NCI-H446 (cell line): ENCODE measurements at regions not wholly inside any gene's neighbourhood (a gene's known extent, or its start where the extent isn't known, plus 50 kb on each side); places are given as distances from the start of the nearest gene placed in this dataset.
A peak's percentile ranks its signal among the peaks of the same experiment; 100 is the strongest.
"Not testable (repeated sequence)": the region's sequence is repeated elsewhere in the genome, so short reads cannot be mapped to it uniquely, and the experiment has no call there.

Source experiments
- DNase-seq, 2 experiments: peaks; one replicate each; lab custom pipeline; 2025; lab: John Stamatoyannopoulos, UW

- no peak for DNase-seq
Measured at GRCh38 chr7:12985752-12986151, 298.3 kb downstream of the ARL4A start.

GRCh38 chr7:12987238-12987637, 299.8 kb downstream of the ARL4A start:
- DNase-seq = no peak

DNA sequence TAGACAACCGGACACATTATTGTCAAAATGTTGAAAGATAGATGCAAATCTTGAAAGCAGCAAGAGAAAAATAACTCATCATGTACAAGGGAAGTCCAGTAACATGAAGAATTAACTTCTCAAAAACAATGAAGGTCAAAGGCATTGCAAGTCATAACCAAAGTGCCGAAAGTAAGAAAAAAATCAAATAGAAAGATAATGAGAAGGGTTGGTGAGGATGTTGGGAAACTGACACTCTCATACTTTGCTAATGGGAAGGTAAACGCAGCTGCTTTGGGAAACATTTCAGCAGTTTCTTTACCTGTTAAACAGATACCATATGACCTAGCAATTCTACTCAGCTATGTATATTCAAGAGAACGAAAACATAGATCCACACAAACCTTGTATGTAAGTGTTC, 303.0 kb downstream of the ARL4A start:
- no peak for DNase-seq

DNA sequence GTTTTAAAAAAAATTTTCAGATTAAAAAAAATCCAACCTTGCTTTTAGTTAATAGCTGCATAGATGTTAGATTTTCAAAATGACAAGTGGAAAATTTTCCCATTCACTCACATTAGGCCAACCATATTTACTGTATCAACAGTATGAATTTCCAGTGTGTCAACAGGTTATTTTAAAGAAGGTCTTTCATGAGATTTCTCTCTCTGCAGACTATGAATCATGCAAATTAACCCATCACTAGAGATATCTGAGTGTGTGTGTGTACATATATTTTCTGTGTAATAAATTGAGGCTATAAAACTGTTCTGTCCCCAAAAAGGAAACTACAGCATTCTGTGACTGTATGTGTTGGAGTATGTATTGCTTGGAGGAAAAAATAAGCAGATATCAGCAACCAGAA, 305.6 kb downstream of the ARL4A start:
- no peak for DNase-seq

DNA sequence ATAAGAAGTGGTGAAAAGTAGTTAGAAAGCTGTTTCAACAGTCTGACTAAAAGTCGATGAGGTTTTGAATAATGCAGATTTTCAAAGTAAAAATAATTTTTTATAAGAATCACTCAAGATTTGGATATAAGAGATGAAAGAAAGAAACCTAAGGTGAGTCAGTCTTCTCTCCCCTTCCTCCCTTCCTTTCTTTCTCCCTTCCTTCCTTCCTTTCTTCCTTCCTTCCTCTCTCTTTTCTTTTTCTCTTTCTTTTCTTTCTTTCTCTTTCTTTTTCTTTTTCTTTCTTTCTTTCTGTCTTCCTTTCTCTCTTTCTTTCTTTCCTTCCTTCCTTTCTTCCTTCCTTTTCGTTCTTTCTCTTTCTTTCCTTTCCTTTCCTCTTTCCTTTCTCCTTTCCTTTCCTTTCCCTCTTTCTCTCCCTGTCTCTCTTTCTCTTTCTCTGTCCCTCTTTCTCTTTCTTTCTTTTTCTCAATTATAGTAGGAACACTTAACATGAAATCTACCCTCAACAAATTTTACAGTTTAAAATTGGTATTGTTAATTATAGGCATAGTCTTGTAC, 308.6 kb downstream of the ARL4A start:
- no peak for DNase-seq

GRCh38 chr7:13007331-13007730, 319.9 kb downstream of the ARL4A start:
- DNase-seq = no peak

- DNase-seq = no peak
Measured at GRCh38 chr7:13009517-13009916, 322.1 kb downstream of the ARL4A start.

DNA sequence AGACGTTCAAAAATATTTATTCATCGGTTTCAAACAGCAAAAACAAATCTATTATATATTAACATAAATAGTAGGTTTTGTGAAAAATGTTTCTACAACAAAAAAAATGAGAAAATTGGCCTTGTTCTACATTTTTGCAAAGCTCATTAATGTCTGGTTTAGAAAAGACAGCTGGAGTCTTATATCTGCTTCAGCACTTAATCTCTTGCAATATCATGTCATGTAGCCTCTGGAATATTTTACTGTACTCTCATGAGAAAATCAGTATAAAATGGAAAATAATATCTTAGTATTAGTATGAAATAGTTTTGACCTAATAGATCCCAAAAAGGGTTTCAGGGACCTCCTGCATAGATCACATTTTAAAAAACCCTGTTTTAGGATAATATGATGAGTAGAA, 326.6 kb downstream of the ARL4A start:
- no peak for DNase-seq

- DNase-seq = no peak
Measured at GRCh38 chr7:13016036-13016581, 328.7 kb downstream of the ARL4A start.

DNA sequence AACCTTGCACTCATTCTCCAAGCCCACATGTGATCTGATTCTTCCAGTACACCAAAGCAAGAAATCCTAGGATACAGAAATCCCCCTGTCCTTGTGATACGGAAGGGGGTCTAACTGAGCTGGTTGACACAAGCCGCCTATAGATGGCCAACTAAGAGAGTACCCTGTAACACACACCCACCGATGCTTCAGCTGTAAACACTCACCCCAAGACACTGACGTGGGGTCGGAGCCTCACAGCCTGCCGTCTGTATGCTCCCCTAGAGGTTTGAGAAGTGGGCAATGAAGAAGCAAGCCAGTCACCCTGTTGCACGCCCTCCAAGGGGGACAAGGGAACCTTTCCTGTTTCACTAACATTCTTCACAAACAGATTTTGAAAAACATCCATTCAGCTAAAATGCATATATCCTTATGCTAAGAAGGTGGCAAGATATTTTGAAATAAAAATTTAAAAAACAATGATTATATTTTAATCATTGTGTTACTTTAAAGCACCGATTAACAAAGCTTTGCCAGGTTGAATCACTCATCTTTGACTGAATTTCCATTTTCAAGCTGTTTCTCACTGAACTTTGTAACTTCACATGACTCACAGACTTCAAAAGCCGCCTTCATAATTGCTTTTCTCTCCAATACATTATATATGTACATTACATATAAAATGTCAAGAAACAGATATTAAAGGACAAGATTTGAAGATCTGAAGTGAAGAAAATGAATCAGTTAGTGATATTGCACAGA, 329.3 kb downstream of the ARL4A start:
- DNase-seq = no peak

GRCh38 chr7:13017333-13017857, 330.0 kb downstream of the ARL4A start:
- DNase-seq = no peak

DNA sequence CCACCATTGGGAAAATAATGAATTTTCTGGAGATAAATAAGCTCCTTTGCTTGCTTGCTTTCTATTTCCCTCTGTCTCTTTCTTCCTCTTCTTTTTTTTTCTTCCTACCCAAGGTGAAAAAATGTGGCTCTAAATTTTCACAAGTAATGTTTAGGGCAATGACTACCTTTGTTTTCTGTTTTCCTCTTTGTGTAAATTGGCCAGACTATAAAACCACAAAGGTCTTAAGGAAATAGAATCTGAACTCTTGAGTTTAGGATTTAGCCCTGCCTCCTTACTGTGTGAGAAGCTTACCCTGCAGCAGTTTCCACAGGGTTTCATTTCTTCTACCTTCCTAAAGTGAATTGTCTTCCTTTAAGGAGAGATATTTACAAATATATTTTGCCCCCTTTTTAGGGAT, 330.4 kb downstream of the ARL4A start:
- no peak for DNase-seq

GRCh38 chr7:13021566-13022300, 334.3 kb downstream of the ARL4A start:
- DNase-seq = no peak

- DNase-seq = peak; percentile 10 to 16
Measured at GRCh38 chr7:13024121-13024674, 336.8 kb downstream of the ARL4A start.

DNA sequence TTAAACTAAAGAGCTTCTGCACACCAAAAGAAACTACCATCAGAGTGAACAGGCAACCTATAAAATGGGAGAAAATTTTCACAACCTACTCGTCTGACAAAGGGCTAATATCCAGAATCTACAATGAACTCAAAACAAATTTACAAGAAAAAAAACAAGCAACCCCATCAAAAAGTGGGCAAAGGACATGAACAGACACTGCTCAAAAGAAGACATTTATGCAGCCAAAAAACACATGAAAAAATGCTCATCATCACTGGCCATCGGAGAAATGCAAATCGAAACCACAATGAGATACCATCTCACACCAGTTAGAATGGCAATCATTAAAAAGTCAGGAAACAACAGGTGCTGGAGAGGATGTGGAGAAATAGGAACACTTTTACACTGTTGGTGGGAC, 337.6 kb downstream of the ARL4A start:
- DNase-seq = not testable (repeated sequence)

GRCh38 chr7:13027321-13027720, 339.9 kb downstream of the ARL4A start:
- DNase-seq = no peak

DNA sequence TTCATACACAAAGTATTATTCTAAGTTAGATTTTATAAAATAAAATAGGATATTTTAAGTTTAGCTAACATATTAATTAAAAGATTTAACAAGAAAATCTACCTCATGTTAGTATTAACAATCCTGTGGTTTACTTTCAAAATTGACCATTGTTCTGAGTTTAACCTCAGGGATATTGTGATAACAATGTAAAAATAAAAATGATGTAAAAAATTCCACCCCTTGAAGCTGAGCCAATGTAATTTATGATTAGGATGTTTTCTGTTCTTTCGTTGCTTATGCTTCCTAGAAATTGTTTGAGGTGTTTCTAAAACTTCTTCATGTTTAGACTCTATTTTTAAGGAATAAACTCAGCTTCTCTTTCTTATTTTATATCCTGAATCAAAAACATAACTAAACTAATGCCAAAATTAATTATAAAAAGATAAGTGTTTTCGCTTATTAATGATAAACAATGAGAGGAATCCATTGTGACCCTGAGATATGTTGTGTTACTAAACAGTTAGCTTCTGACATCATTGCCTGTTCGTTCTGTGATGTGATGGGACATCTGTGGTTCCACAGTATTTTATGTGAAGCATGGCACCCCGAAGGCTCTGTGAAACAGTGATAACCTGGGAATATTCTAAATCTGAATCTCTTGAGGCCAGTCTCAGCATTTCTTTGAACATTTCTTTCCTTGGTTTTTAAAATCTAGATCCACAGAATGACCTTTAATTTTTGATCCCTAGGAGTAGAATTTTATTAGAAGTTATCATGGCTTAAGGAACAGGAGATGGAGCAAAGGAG, 340.8 kb downstream of the ARL4A start:
- no peak for DNase-seq

DNA sequence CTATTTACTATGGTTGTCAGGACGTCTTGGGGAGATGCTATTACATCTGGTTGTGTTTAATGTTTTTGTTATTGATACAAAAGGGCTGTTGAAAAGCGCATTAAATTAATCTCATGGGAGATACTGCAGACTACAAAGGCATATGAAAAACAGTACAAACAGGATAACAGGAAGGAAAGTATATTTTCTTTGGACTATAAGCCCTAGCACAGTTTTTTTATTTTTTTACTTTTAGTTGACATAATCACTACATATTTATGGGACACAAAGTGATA, 341.3 kb downstream of the ARL4A start:
- no peak for DNase-seq

- no peak for DNase-seq
Measured at GRCh38 chr7:13031468-13031867, 344.0 kb downstream of the ARL4A start.

GRCh38 chr7:13032084-13032483, 344.7 kb downstream of the ARL4A start:
- no peak for DNase-seq

- DNase-seq = peak; percentile 5 to 7
Measured at GRCh38 chr7:13032576-13032975, 345.1 kb downstream of the ARL4A start.

DNA sequence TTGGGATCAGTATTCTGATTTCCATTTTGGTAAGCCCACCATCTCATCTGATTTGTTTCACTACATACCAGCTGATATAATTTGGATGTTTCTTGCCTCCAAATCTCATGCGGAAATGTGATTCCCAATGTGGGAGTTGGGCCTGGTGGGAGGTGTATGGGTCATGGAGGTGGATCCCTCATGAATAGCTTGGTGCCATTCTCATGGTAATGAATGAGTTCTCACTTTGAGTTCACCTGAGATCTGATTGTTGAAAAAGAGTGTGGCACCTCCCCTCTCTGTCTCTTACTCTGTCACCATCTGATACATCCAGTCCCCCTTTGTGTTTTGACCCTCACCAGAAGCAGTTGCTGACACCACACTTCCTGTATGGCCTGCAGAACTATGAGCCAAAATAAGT, 347.3 kb downstream of the ARL4A start:
- DNase-seq = no peak
